ENCODE measurements at regions not wholly inside any gene's neighbourhood (a gene's known extent, or its start where the extent isn't known, plus 50 kb on each side); places are given as distances from the start of the nearest gene placed in this dataset.

GRCh38 chr12:115472852-115473251, 788.9 kb upstream of the TBX3 start:
- 70% methylated on average over 4 of the region's 4 CpGs for WGBS (ENCODE audit: low lambda C conversion rate)
- Histone ChIP-seq H3F3A (replicated peaks; ENCODE audit: insufficient read depth) (no peaks in the 10 kb centered on the region), H3K27ac (ENCODE audit: low read depth in 2 of 2, low read length in 1 of 2) (no peak overlapping the region), H3K27me3 (ENCODE audit: insufficient read depth) (no peaks in the 10 kb centered on the region), H3K4me2 (no peak overlapping the region), H3K9ac (no peak overlapping the region), H3K9me2 (no peaks in the 10 kb centered on the region), H3K79me2 (ENCODE audit: insufficient read depth) (no peaks in the 10 kb centered on the region), H3K9me3 (no peaks in the 10 kb centered on the region), H3K36me3 (replicated peaks in 1 of 2; ENCODE audit: control insufficient read depth in 1 of 2, insufficient read depth in 2 of 2, low read length in 1 of 2) (no peaks in the 10 kb centered on the region), H2AFZ (ENCODE audit: low read depth) (no peak overlapping the region), H3K4me3 (ENCODE audit: low read depth in 2 of 2, low read length in 1 of 2) (no peak overlapping the region), H3K4me1 (ENCODE audit: control insufficient read depth in 1 of 2, insufficient read depth in 2 of 2, low read depth in 1 of 2, low read length in 1 of 2) (no peaks in the 10 kb centered on the region), H4K20me1 (ENCODE audit: insufficient read depth) (no peaks in the 10 kb centered on the region)
- POLR2A ChIA-PET: no interaction called here
- TF ChIP-seq NFIC (IDR thresholded peaks at IDR 0.05; ENCODE audit: borderline replicate concordance) (no peak), NRF1 (IDR thresholded peaks at IDR 0.05; ENCODE audit: low read depth, low read length) (no peak), REST (IDR thresholded peaks at IDR 0.05; ENCODE audit: low read depth, low read length) (no peak), ZBTB33 (IDR thresholded peaks at IDR 0.05; ENCODE audit: borderline replicate concordance, low read depth) (no peak), CHD2 (IDR thresholded peaks at IDR 0.05; ENCODE audit: low read length, partially characterized antibody) (no peak), RCOR1 (IDR thresholded peaks at IDR 0.05; ENCODE audit: low read length) (no peak), RXRA (IDR thresholded peaks at IDR 0.05; ENCODE audit: borderline replicate concordance, low read depth) (no peak), TAF1 (IDR thresholded peaks at IDR 0.05; ENCODE audit: borderline replicate concordance, low read depth, low read length) (no peak), ELF1 (IDR thresholded peaks at IDR 0.05) (no peak), YY1 (IDR thresholded peaks at IDR 0.05; ENCODE audit: low read depth) (no peak), EZH2phosphoT487 (IDR thresholded peaks at IDR 0.05; ENCODE audit: borderline replicate concordance, low read depth) (no peak), MXI1 (IDR thresholded peaks at IDR 0.05; ENCODE audit: low read depth, low read length) (no peak), RFX5 (IDR thresholded peaks at IDR 0.05; ENCODE audit: low read length) (no peak), IRF3 (IDR thresholded peaks at IDR 0.05; ENCODE audit: low read depth, low read length) (no peak), SIN3A (IDR thresholded peaks at IDR 0.05; ENCODE audit: borderline replicate concordance, low read depth, low read length) (no peak), FOXJ3 (CRISPR knock-in tag; IDR thresholded peaks at IDR 0.05) (no peak), JUND (IDR thresholded peaks at IDR 0.05) (no peak)
- DNase-seq: no peak
- CTCF ChIA-PET: no interaction called here

All from SK-N-SH (cell line).